ENCODE measurements at regions not wholly inside any gene's neighbourhood (a gene's known extent, or its start where the extent isn't known, plus 50 kb on each side); places are given as distances from the start of the nearest gene placed in this dataset.

GRCh38 chr1:79113836-79114235 is 107.3 kb upstream of the ADGRL4 start:
- peaks cover 0 to 9% (median 4%) of the 10 kb centered on the region in 7 donors for H3K9me3 Mint-ChIP-seq
- DNase-seq (no peak), ATAC-seq (ENCODE audit: low read depth in 2 of 2) (no peak)
- no peaks in the 10 kb centered on the region for H3K4me1 Mint-ChIP-seq
- H3K27ac Mint-ChIP-seq, result no peak overlapping the region
- no peaks in the 10 kb centered on the region for H3K36me3 Mint-ChIP-seq
- H3K4me3 Mint-ChIP-seq, result no peak overlapping the region
- no peaks in the 10 kb centered on the region for H3K27me3 Mint-ChIP-seq

- H3K4me3 Mint-ChIP-seq, result no peak overlapping the region
- no peaks in the 10 kb centered on the region for H3K27me3 Mint-ChIP-seq
- no peaks in the 10 kb centered on the region for H3K4me1 Mint-ChIP-seq
- H3K9me3 Mint-ChIP-seq, result peaks cover 0 to 9% (median 3%) of the 10 kb centered on the region in 7 donors
- no peak for ATAC-seq (ENCODE audit: low read depth in 2 of 2)
- H3K36me3 Mint-ChIP-seq, result no peaks in the 10 kb centered on the region
- no peak for DNase-seq
- no peak overlapping the region for H3K27ac Mint-ChIP-seq
These were observed 104.2 kb upstream of the ADGRL4 start for GRCh38 chr1:79110749-79111148.

- no peak for ATAC-seq (ENCODE audit: low read depth in 2 of 2)
- Mint-ChIP-seq H3K27ac (no peak overlapping the region), H3K36me3 (no peaks in the 10 kb centered on the region), H3K4me3 (no peak overlapping the region), H3K9me3 (peaks cover 0 to 13% (median 3%) of the 10 kb centered on the region in 7 donors), H3K4me1 (no peaks in the 10 kb centered on the region), H3K27me3 (no peaks in the 10 kb centered on the region)
- no peak for DNase-seq
These were observed 102.9 kb upstream of the ADGRL4 start for GRCh38 chr1:79109445-79109844.

- Mint-ChIP-seq H3K27ac (no peak overlapping the region), H3K9me3 (peaks cover 0 to 8% (median 3%) of the 10 kb centered on the region in 7 donors), H3K36me3 (no peaks in the 10 kb centered on the region), H3K27me3 (no peaks in the 10 kb centered on the region), H3K4me3 (no peak overlapping the region), H3K4me1 (no peaks in the 10 kb centered on the region)
- DNase-seq (no peak), ATAC-seq (ENCODE audit: low read depth in 2 of 2) (no peak)
These were observed 99.0 kb upstream of the ADGRL4 start for GRCh38 chr1:79105500-79105899.

GRCh38 chr1:79104617-79105016 is 98.1 kb upstream of the ADGRL4 start:
- H3K27ac Mint-ChIP-seq, result no peak overlapping the region
- H3K27me3 Mint-ChIP-seq, result no peaks in the 10 kb centered on the region
- no peaks in the 10 kb centered on the region for H3K36me3 Mint-ChIP-seq
- ATAC-seq (ENCODE audit: low read depth in 2 of 2), result no peak
- H3K4me3 Mint-ChIP-seq, result no peak overlapping the region
- DNase-seq, result no peak
- peaks cover 0 to 8% (median 3%) of the 10 kb centered on the region in 7 donors for H3K9me3 Mint-ChIP-seq
- H3K4me1 Mint-ChIP-seq, result no peaks in the 10 kb centered on the region

GRCh38 chr1:79100385-79100784 is 93.9 kb upstream of the ADGRL4 start:
- DNase-seq, result no peak
- no peaks in the 10 kb centered on the region for H3K36me3 Mint-ChIP-seq
- ATAC-seq (ENCODE audit: low read depth in 2 of 2), result no peak
- peaks cover 0 to 4% (median 3%) of the 10 kb centered on the region in 7 donors for H3K9me3 Mint-ChIP-seq
- no peak overlapping the region for H3K27ac Mint-ChIP-seq
- no peak overlapping the region for H3K4me3 Mint-ChIP-seq
- H3K4me1 Mint-ChIP-seq, result no peaks in the 10 kb centered on the region
- no peaks in the 10 kb centered on the region for H3K27me3 Mint-ChIP-seq

GRCh38 chr1:79090985-79091384 is 84.5 kb upstream of the ADGRL4 start:
- DNase-seq, result no peak

DNA sequence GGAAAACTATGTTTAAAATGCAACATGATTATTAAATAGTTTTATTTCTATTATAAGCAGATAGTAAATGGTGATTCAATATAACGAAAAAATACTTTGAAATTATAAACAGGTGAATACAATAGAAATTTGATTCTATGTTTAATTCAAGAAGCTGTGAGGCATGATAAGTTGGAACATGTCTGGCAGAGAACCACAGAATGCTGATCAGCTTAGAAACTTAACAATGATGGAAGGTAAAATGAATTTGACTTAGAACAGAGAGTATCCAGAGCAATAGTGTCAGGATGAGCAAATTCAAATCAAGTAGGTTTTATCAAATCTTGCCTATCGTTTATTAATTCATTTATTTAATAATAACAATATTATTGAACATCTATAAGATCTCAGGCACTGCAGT is 83.4 kb upstream of the ADGRL4 start:
- peaks cover 0 to 2% (median 0%) of the 10 kb centered on the region in 7 donors for H3K9me3 Mint-ChIP-seq
- H3K4me1 Mint-ChIP-seq, result no peaks in the 10 kb centered on the region
- DNase-seq, result no peak
- no peak overlapping the region for H3K27ac Mint-ChIP-seq
- H3K4me3 Mint-ChIP-seq, result no peak overlapping the region
- no peaks in the 10 kb centered on the region for H3K27me3 Mint-ChIP-seq
- no peaks in the 10 kb centered on the region for H3K36me3 Mint-ChIP-seq
- no peak for ATAC-seq (ENCODE audit: low read depth in 2 of 2)

More at GRCh38 chr1:79090985-79091384, 84.5 kb upstream of the ADGRL4 start:
- no peaks in the 10 kb centered on the region for H3K4me1 Mint-ChIP-seq
- H3K4me3 Mint-ChIP-seq, result no peak overlapping the region
- H3K27ac Mint-ChIP-seq, result no peak overlapping the region
- H3K36me3 Mint-ChIP-seq, result no peaks in the 10 kb centered on the region
- H3K9me3 Mint-ChIP-seq, result peaks cover 0 to 2% (median 0%) of the 10 kb centered on the region in 7 donors
- H3K27me3 Mint-ChIP-seq, result no peaks in the 10 kb centered on the region
- ATAC-seq (ENCODE audit: low read depth in 2 of 2), result no peak

DNA sequence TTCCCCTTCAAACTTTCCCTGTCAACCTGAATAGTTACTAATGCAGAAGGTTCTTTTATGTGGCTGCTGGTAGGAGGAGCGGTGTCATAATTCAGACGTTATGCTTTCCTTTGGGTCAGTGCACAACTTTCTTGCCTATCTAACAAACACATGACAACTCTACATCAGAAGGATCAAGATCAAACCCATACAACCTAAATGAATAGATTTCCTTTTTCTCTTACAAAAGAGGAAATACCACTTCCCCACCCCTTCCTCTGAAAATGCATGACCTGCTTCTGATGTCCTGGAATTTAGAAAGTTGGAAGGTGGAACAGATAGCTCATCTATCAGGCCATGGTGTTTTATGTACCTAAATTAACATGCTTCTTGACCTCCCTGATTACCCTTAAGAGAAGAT is 75.7 kb upstream of the ADGRL4 start:
- no peak overlapping the region for H3K27ac Mint-ChIP-seq
- no peak for DNase-seq
- H3K36me3 Mint-ChIP-seq, result no peaks in the 10 kb centered on the region
- H3K9me3 Mint-ChIP-seq, result peaks cover 0 to 6% (median 0%) of the 10 kb centered on the region in 7 donors
- H3K27me3 Mint-ChIP-seq, result no peaks in the 10 kb centered on the region
- H3K4me1 Mint-ChIP-seq, result no peaks in the 10 kb centered on the region
- H3K4me3 Mint-ChIP-seq, result no peak overlapping the region
- ATAC-seq (ENCODE audit: low read depth in 2 of 2), result no peak

GRCh38 chr1:79079770-79080169 is 73.2 kb upstream of the ADGRL4 start:
- Mint-ChIP-seq H3K36me3 (no peaks in the 10 kb centered on the region), H3K27me3 (no peaks in the 10 kb centered on the region), H3K27ac (no peak overlapping the region), H3K4me1 (no peaks in the 10 kb centered on the region), H3K4me3 (no peak overlapping the region), H3K9me3 (peaks cover 0 to 6% (median 0%) of the 10 kb centered on the region in 7 donors)
- DNase-seq (no peak), ATAC-seq (ENCODE audit: low read depth in 2 of 2) (no peak)

DNA sequence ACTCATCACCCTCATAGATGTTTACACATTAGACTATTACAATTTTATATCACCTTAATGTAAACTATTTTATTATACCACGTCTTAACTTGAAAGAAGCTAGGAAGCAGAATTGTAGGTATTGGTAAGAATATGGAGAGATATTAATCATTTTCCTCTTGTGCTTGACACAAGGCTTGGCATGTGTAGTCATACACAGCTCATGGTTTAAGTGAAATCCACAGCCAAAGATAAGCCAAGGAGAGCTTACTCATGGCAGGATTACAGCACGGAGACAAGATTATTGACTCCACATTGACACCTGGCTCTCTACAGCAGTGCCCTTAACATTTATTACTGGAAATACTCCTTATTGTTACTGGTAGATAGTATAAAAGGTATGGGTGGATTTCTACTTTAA is 68.4 kb upstream of the ADGRL4 start:
- Mint-ChIP-seq H3K4me3 (no peak overlapping the region), H3K9me3 (peaks cover 0 to 8% (median 2%) of the 10 kb centered on the region in 7 donors), H3K27me3 (no peaks in the 10 kb centered on the region), H3K36me3 (no peaks in the 10 kb centered on the region), H3K27ac (no peak overlapping the region), H3K4me1 (no peaks in the 10 kb centered on the region)
- DNase-seq (no peak), ATAC-seq (ENCODE audit: low read depth in 2 of 2) (no peak)

GRCh38 chr1:79069828-79070227 is 63.3 kb upstream of the ADGRL4 start:
- no peak overlapping the region for H3K4me3 Mint-ChIP-seq
- H3K9me3 Mint-ChIP-seq, result peaks cover 0 to 8% (median 4%) of the 10 kb centered on the region in 7 donors
- H3K4me1 Mint-ChIP-seq, result no peaks in the 10 kb centered on the region
- no peak for ATAC-seq (ENCODE audit: low read depth in 2 of 2)
- no peaks in the 10 kb centered on the region for H3K27me3 Mint-ChIP-seq
- H3K36me3 Mint-ChIP-seq, result no peaks in the 10 kb centered on the region
- H3K27ac Mint-ChIP-seq, result no peak overlapping the region
- no peak for DNase-seq

GRCh38 chr1:79059341-79059740 is 52.8 kb upstream of the ADGRL4 start:
- Mint-ChIP-seq H3K27me3 (no peaks in the 10 kb centered on the region), H3K4me3 (no peak overlapping the region), H3K4me1 (no peaks in the 10 kb centered on the region), H3K27ac (no peak overlapping the region), H3K9me3 (peaks cover 3 to 35% (median 9%) of the 10 kb centered on the region in 7 donors), H3K36me3 (no peaks in the 10 kb centered on the region)
- ATAC-seq (ENCODE audit: low read depth in 2 of 2) (no peak), DNase-seq (no peak)
